Neural crest cell (in vitro differentiated cells): ENCODE measurements at regions not wholly inside any gene's neighbourhood (a gene's known extent, or its start where the extent isn't known, plus 50 kb on each side); places are given as distances from the start of the nearest gene placed in this dataset.

Experiments
- DNase-seq: peaks from one replicate; pipeline ENCODE4 v3.0.0; 2021; ENCODE audit warnings: low read depth, mixed read lengths, low spot score
- H3K27ac Mint-ChIP-seq: one replicate; pipeline ENCODE4 v1.8.0; 2021; ENCODE audit warnings: mild to moderate bottlenecking, mixed read lengths; ENCODE audit not compliant: unreplicated experiment
- H3K27me3 Mint-ChIP-seq: 2 replicates; pipeline ENCODE4 v1.8.0; 2021; ENCODE audit warnings: low read depth, mild to moderate bottlenecking, mixed read lengths
- H3K36me3 Mint-ChIP-seq: 2 replicates; pipeline ENCODE4 v1.8.0; 2021; ENCODE audit warnings: low read depth, mild to moderate bottlenecking, mixed read lengths
- H3K4me1 Mint-ChIP-seq: 2 replicates; pipeline ENCODE4 v1.8.0; 2021; ENCODE audit warnings: mixed read lengths
- H3K4me3 Mint-ChIP-seq: one replicate; pipeline ENCODE4 v1.8.0; 2021; ENCODE audit warnings: mild to moderate bottlenecking, mixed read lengths
- H3K9me3 Mint-ChIP-seq: 2 replicates; pipeline ENCODE4 v1.8.0; 2021; ENCODE audit warnings: mixed read lengths
- CTCF ChIP-seq: fragments of 200-600 bp; sonication (generic); conservative IDR thresholded peaks from 2 replicates; pipeline ENCODE4 v1.5.0; 2021; ENCODE audit warnings: antibody characterized with exemption, mild to moderate bottlenecking

DNA sequence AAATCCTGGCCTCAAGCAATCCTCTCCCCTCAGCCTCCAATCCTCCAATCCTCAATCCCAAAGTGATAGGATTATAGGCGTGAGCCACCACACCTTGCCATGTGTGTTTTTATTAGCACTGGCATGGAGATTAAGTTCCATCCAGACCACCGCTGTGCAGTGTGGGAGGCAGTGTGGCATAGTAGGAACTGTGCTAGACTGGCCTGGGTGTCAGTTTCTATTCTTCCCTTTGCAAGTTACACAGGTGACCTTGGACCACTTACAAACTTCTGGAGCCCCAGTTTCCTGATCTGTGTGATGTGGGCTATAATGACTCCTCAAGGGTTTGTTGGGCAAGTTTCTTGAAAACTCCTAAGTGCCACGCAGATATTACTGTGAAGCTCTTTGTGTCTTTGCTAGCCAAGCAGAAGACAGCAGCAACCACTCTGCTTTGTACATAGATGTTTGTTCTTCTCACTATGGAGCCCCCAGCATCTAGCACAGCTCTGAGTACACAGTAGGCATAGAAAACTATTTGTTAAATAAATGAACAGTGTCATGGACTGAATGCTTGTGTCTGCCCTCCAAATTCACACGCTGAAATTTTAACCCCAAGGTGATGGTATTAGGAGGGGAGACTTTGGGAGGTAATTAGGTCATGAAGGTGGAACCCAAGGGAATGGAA is 93.0 kb downstream of the LBH start:
- H3K4me3 Mint-ChIP-seq = no peak overlapping the region
- peaks cover 26% of the 10 kb centered on the region for H3K4me1 Mint-ChIP-seq
- no peak overlapping the region for H3K27ac Mint-ChIP-seq
- H3K9me3 Mint-ChIP-seq = peaks cover 1% of the 10 kb centered on the region
- DNase-seq = no peak
- H3K27me3 Mint-ChIP-seq = no peaks in the 10 kb centered on the region
- no peaks in the 10 kb centered on the region for H3K36me3 Mint-ChIP-seq
- no peak for TF ChIP-seq CTCF

GRCh38 chr2:30325600-30326328 is 94.4 kb downstream of the LBH start:
- DNase-seq = no peak
- H3K27me3 Mint-ChIP-seq = no peaks in the 10 kb centered on the region
- peaks cover 26% of the 10 kb centered on the region for H3K4me1 Mint-ChIP-seq
- no peaks in the 10 kb centered on the region for H3K36me3 Mint-ChIP-seq
- peaks cover 3% of the 10 kb centered on the region for H3K9me3 Mint-ChIP-seq
- TF ChIP-seq CTCF = no peak
- no peak overlapping the region for H3K4me3 Mint-ChIP-seq
- no peak overlapping the region for H3K27ac Mint-ChIP-seq

GRCh38 chr2:30326497-30326896 is 95.2 kb downstream of the LBH start:
- H3K27ac Mint-ChIP-seq = no peak overlapping the region
- H3K9me3 Mint-ChIP-seq = peaks cover 3% of the 10 kb centered on the region
- DNase-seq = no peak
- H3K4me1 Mint-ChIP-seq = peaks cover 22% of the 10 kb centered on the region
- no peaks in the 10 kb centered on the region for H3K36me3 Mint-ChIP-seq
- H3K27me3 Mint-ChIP-seq = no peaks in the 10 kb centered on the region
- no peak overlapping the region for H3K4me3 Mint-ChIP-seq
- no peak for TF ChIP-seq CTCF

DNA sequence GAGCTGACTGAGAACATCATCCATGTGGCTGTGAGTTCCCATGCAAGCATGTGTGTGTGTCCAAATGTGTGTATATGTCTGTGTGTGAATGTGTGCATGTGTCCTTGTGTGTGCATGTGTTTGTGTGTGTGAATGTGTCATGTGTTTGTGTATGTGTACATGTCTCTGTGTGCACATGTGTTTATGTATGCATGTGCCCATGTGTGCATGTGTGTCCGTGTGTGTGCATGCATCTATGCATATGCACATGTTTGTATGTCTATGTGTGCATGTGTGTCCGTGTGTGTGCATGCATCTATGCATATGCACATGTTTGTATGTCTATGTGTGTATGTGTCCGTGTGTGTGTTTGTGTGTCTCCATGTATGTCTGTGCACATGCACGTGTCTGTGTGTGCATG is 99.7 kb downstream of the LBH start:
- peaks cover 19% of the 10 kb centered on the region for H3K4me1 Mint-ChIP-seq
- no peak overlapping the region for H3K27ac Mint-ChIP-seq
- TF ChIP-seq CTCF = no peak

GRCh38 chr2:30331869-30332268 is 100.5 kb downstream of the LBH start:
- peaks cover 5% of the 10 kb centered on the region for H3K9me3 Mint-ChIP-seq
- H3K27ac Mint-ChIP-seq = no peak overlapping the region
- no peaks in the 10 kb centered on the region for H3K27me3 Mint-ChIP-seq
- no peak for DNase-seq
- no peak overlapping the region for H3K4me3 Mint-ChIP-seq
- no peaks in the 10 kb centered on the region for H3K36me3 Mint-ChIP-seq
- TF ChIP-seq CTCF = no peak
- H3K4me1 Mint-ChIP-seq = peaks cover 19% of the 10 kb centered on the region

More for the DNA sequence above, 99.7 kb downstream of the LBH start:
- Mint-ChIP-seq H3K27me3 (no peaks in the 10 kb centered on the region), H3K9me3 (peaks cover 5% of the 10 kb centered on the region), H3K36me3 (no peaks in the 10 kb centered on the region), H3K4me3 (no peak overlapping the region)
- DNase-seq = no peak
